Spleen (tissue), 11 donors: ENCODE measurements at regions not wholly inside any gene's neighbourhood (a gene's known extent, or its start where the extent isn't known, plus 50 kb on each side); places are given as distances from the start of the nearest gene placed in this dataset.
A peak's percentile ranks its signal among the peaks of the same experiment; 100 is the strongest.

ENCODE experiments used
- DNase-seq: peaks from one replicate; pipeline ENCODE4 v3.0.0-alpha.2; 2020
- H3K27ac ChIP-seq, 8 donors: fragments of 200-600 bp; sonication (generic) in 7 of 8; 1 replicate in 4 of 8; 2 replicates in 4 of 8; pipeline versions ENCODE4 v1.5.0 to v1.8.0; 2016 to 2021; ENCODE audit warnings: inconsistent platforms in 4 of 8, mild to moderate bottlenecking in 4 of 8, moderate library complexity in 1 of 8
- H3K27me3 ChIP-seq, 7 donors: fragments of 200-600 bp; sonication (generic) in 6 of 7; replicated peaks in 1 of 7; 1 replicate in 4 of 7; 2 replicates in 3 of 7; pipeline versions ENCODE4 v1.5.0 to v1.8.0; 2016 to 2021; ENCODE audit warnings: inconsistent platforms in 3 of 7, mild to moderate bottlenecking in 1 of 7
- H3K36me3 ChIP-seq, 6 donors: fragments of 200-600 bp; sonication (generic) in 5 of 6; 1 replicate in 4 of 6; 2 replicates in 2 of 6; pipeline versions ENCODE4 v1.5.0 to v1.8.0; 2016 to 2021; ENCODE audit warnings: inconsistent platforms in 2 of 6
- H3K4me1 ChIP-seq, 6 donors: fragments of 200-600 bp; sonication (generic) in 5 of 6; 1 replicate in 3 of 6; 2 replicates in 3 of 6; pipeline versions ENCODE4 v1.5.0 to v1.8.0; 2016 to 2021; ENCODE audit warnings: inconsistent platforms in 3 of 6
- H3K4me3 ChIP-seq, 8 donors: fragments of 200-600 bp; sonication (generic) in 7 of 8; 1 replicate in 4 of 8; 2 replicates in 4 of 8; pipeline versions ENCODE4 v1.5.0 to v1.8.0; 2016 to 2021; ENCODE audit warnings: inconsistent platforms in 4 of 8, mild to moderate bottlenecking in 4 of 8, moderate library complexity in 2 of 8
- H3K9me3 ChIP-seq, 8 donors: fragments of 200-600 bp; sonication (generic) in 7 of 8; 1 replicate in 4 of 8; 2 replicates in 4 of 8; pipeline versions ENCODE4 v1.5.0 to v1.8.0; 2016 to 2021; ENCODE audit warnings: inconsistent platforms in 4 of 8
- POLR2A ChIP-seq, 3 donors: fragments of 450-650 bp; IDR thresholded peaks; one replicate each; pipeline ENCODE4 v1.5.1; 2017; ENCODE audit warnings: antibody characterized with exemption in 3 of 3, mild to moderate bottlenecking in 1 of 3
- POLR2AphosphoS5 ChIP-seq, 3 donors: sonication (generic); formaldehyde crosslinking; IDR thresholded peaks; one replicate each; pipeline ENCODE4 v1.5.1; 2017; ENCODE audit warnings: antibody characterized with exemption in 3 of 3
- WGBS, 5 donors: extraction: QIAGEN DNeasy Blood & Tissue Kit in 3 of 5; methylation state at CpG; one replicate each; pipeline versions ENCODE4 v1.1.5 to v1.1.7; 2013 to 2018; 5-methylcytosine and 5-hydroxymethylcytosine counted together
- intact Hi-C: fragments of 100-400 bp; cut with DNase I; formaldehyde crosslinking; loops from one replicate; pipeline ENCODE4 v1.15.0; 2023; ENCODE audit warnings: low total_unique reads
- TF ChIP-seq, protein P1 (sequence below), 11 experiments: fragments of 200-600 bp in 7 of 11; fragments of 450-650 bp in 4 of 11; sonication (generic) in 4 of 11; IDR thresholded peaks in 8 of 11; conservative IDR thresholded peaks in 3 of 11; 1 replicate in 7 of 11; 2 replicates in 4 of 11; pipeline versions ENCODE4 v1.4.0 to v1.8.0; 2016 to 2021; ENCODE audit warnings: antibody characterized with exemption in 11 of 11, inconsistent platforms in 4 of 11, mild to moderate bottlenecking in 1 of 11
- donor health status: healthy with polysubstance abuse.
- donor health status: DM: no; HTN: no; CAD: no; lungs with moderate emphysema.
- donor health status: DM: no; HTN: no; CAD: no.
- donor health status: Bipolar disorder and iron deficiency.
- donor health status: healthy.
- donor health status: DM: no; HTN: no; CAD: no.
- donor health status: DM: yes; HTN: yes; CAD: no.

- Histone ChIP-seq H3K36me3 (no peaks in the 10 kb centered on the region), H3K4me1 (peaks cover 54 to 91% (median 76%) of the 10 kb centered on the region in 6 donors)
These were observed 116.5 kb upstream of the IRF2BP2 start for GRCh38 chr1:234726359-234726943.

DNA sequence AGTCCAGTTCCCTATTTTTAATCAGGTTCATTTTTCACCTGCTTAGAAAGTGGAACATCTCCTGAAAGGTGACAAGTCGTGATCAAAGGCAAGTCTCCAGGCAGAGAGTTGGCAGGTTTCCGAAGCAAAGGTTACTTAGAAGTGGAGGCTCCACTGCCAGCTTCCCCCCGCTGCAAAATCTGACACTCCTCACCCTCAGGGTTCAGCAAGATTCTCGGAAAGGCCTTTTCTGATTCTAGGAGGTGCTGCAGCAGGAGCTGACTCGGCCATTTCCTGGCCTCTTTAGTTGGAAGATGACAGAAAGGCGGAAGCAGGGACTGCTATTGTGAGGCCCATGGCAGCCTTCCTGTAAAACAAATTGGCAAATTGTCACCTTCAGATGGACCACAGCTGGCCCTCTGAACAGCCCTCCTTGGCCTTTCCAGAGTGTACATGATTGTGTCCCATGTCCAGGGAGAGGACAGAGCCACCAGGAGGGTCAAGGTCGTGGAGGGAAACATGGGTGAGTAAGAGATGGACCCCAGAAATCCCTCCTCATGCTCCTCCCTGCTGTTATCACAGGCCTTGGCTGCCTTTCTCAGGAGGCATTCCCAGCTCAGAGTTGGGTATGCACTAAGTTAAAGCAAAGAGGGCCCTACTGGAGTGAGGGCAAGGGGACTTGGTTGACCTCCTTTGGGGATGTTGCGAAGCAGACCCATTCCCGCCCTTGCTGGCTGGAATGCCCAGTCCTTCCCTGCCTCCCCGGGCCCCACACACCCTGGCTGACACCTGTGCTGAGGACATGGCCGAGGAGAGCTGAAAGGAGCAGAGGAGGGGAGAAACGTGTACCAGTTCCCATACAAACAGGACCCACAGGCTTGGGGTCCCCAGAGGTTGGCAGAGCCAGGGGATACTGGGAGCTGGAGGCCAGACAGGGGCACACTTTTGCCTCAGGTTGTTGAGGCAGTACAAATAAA is 115.5 kb upstream of the IRF2BP2 start:
- intact Hi-C loops, result loop anchor here (10.0 kb wide), 1 partner anchor 119 kb away; no protein-coding TSS in a partner anchor
- Histone ChIP-seq H3K36me3 (no peaks in the 10 kb centered on the region), H3K27me3 (no peaks in the 10 kb centered on the region), H3K9me3 (no peaks in the 10 kb centered on the region), H3K4me1 (peaks cover 47 to 91% (median 74%) of the 10 kb centered on the region in 6 donors), H3K27ac (peak overlapping the region; percentile 70 to 96 (median 88)), H3K4me3 (peak overlapping the region in 1 of 8 donors; percentile 37)
- TF ChIP-seq, protein P1, sequence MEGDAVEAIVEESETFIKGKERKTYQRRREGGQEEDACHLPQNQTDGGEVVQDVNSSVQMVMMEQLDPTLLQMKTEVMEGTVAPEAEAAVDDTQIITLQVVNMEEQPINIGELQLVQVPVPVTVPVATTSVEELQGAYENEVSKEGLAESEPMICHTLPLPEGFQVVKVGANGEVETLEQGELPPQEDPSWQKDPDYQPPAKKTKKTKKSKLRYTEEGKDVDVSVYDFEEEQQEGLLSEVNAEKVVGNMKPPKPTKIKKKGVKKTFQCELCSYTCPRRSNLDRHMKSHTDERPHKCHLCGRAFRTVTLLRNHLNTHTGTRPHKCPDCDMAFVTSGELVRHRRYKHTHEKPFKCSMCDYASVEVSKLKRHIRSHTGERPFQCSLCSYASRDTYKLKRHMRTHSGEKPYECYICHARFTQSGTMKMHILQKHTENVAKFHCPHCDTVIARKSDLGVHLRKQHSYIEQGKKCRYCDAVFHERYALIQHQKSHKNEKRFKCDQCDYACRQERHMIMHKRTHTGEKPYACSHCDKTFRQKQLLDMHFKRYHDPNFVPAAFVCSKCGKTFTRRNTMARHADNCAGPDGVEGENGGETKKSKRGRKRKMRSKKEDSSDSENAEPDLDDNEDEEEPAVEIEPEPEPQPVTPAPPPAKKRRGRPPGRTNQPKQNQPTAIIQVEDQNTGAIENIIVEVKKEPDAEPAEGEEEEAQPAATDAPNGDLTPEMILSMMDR (IDR thresholded peaks at IDR 0.05 in 8 of 11, conservative IDR thresholded peaks at IDR 0.05 in 3 of 11), result no peak
- TF ChIP-seq POLR2A (IDR thresholded peaks at IDR 0.05) (no peak), POLR2AphosphoS5 (IDR thresholded peaks at IDR 0.05) (peak in 1 of 3 donors; percentile 46)
- no peak for DNase-seq
- 54 to 61% (median 59%) methylated on average over 11 to 12 of the region's 12 CpGs for WGBS, 5 donors

More at GRCh38 chr1:234726359-234726943, 116.5 kb upstream of the IRF2BP2 start:
- Histone ChIP-seq H3K27ac (peak overlapping the region; percentile 70 to 96 (median 88)), H3K9me3 (no peaks in the 10 kb centered on the region), H3K27me3 (no peaks in the 10 kb centered on the region), H3K4me3 (no peak overlapping the region)
- 71 to 89% (median 78%) methylated on average over 12 of the region's 12 CpGs for WGBS, 5 donors
- intact Hi-C loops, result loop anchor here (10.0 kb wide), 1 partner anchor 118 kb away; no protein-coding TSS in a partner anchor
- TF ChIP-seq POLR2AphosphoS5 (IDR thresholded peaks at IDR 0.05) (no peak), POLR2A (IDR thresholded peaks at IDR 0.05) (no peak)
- TF ChIP-seq, protein P1 (IDR thresholded peaks at IDR 0.05 in 8 of 11, conservative IDR thresholded peaks at IDR 0.05 in 3 of 11), result no peak
- no peak for DNase-seq

DNA sequence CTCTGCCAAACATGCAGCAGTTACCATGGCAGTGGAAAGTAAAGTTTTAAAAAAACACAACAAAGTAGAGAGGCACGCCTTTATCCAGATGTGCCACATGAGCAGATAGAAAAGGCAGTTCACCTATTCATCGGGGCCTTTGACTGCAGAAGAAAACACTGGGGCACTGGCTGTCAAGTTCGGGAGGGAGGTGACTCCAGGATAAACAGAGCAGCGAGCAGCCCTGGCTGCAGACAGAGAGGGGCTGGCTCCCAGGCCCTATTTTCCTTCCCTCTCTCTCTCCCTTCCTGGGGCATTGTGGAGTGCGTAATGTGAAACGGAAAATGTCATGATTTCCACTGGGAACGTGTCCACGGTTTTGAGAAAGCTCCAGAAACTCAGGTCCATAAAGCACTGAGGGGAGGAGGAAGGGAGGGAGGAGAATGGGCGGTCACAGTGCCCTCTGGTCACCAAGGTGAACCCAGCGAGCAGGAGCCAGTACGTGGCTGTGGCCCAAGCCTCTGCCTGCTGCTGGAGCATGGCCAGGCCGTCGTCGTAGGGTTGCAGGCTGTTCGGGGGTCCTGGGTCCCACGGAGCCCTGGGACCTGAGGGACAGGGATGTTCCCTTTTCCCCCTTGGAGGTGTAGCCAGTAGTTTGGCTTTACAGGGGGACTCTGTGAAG is 114.7 kb upstream of the IRF2BP2 start:
- Histone ChIP-seq H3K27me3 (no peaks in the 10 kb centered on the region), H3K4me3 (peak overlapping the region in 6 of 8 donors; percentile 4 to 37 (median 8)), H3K9me3 (no peaks in the 10 kb centered on the region), H3K36me3 (no peaks in the 10 kb centered on the region), H3K27ac (peak overlapping the region; percentile 70 to 96 (median 88)), H3K4me1 (peaks cover 47 to 93% (median 74%) of the 10 kb centered on the region in 6 donors)
- 9 to 15% (median 12%) methylated on average over 15 to 16 of the region's 16 CpGs for WGBS, 5 donors
- peak; percentile 82 for DNase-seq
- TF ChIP-seq POLR2AphosphoS5 (IDR thresholded peaks at IDR 0.05), result peak in 2 of 3 donors; percentile 5 to 56
- TF ChIP-seq, protein P1 (IDR thresholded peaks at IDR 0.05 in 8 of 11, conservative IDR thresholded peaks at IDR 0.05 in 3 of 11), result no peak
- intact Hi-C loops, result loop anchor here (5.0 to 10.0 kb wide), 2 partner anchors 112 to 120 kb away; partner anchors contain the start of gene IRF2BP2
